Retina (tissue), 1 donor: ENCODE measurements at regions not wholly inside any gene's neighbourhood (a gene's known extent, or its start where the extent isn't known, plus 50 kb on each side); places are given as distances from the start of the nearest gene placed in this dataset.

ENCODE experiments used
- DNase-seq: peaks from one replicate; pipeline ENCODE4 v3.0.0-alpha.2; 2016

DNA sequence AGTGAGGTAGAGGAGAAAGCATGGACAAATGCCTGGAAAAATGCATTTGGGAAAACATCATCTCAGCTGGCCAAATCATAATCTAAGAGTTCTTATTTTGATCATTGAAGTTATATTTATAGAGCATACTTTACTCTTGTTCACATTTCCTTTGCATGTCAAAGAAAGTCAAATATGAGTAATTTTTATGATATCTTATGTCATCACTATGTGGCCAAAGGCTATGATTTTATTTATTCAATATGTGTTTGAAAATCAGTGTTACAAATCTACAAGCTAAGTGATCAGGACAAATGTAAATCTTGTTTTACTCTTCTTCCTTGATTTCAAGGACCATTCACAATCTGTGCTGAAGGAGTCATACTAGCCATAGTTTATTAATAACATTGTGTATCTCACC, 237.2 kb upstream of the DPH6 start:
- DNase-seq = no peak

DNA sequence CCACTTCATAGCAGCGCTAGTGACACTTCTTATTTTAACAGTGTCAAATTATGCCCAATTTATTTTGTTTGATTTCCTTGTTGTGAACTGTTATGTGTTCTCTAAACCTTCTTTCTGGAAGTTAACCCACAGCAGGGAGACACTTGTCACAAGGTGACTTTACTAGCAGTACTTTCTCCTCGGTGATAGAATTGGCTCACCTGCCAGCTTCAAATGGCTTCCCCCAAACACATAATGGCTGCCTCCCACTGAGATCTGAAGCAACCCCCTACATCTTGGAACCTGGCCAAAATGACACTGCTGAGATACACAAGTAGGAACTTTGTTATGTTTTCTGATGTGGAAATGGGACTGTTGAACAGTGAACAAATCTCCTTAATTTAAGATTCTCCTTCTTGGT, 238.8 kb upstream of the DPH6 start:
- peak; percentile 4 for DNase-seq

DNA sequence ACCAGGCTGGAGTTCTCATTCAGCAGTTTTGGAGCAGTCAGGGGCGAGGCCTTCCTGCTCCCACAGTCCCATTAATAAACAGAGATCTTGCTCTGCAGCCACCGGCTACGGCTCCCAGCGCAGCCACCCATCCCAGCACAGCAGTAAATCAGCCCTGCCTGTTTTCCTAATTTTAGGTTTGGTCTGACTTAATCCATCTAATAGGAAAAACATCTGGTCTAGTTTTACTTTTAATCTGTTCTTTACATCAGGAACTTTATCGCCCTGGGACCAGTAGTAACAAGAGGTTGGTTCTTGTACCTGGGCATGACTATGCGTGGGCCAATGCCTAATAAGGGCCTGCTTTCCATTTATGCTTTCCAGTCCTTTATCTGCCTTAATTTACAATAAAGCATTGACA, 264.0 kb upstream of the DPH6 start:
- no peak for DNase-seq

DNA sequence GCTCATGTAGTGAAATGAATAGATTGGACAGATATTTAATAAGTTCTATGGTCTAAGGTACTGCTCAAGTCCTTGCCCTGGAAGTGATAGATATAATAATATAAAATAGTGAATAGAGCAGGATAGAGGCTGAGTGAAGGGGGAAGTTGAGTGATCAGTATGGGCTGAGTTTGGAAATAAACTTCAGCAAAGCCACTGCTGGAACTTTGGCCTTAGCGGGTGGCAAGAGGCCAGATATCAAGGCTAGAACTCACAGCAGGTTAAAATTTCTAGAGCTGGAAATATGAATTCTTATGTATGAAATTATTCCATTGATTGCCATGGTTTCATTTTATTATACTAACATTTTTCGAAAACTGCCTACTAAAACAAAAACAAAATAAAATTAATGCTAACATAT, 267.6 kb upstream of the DPH6 start:
- DNase-seq = no peak

DNA sequence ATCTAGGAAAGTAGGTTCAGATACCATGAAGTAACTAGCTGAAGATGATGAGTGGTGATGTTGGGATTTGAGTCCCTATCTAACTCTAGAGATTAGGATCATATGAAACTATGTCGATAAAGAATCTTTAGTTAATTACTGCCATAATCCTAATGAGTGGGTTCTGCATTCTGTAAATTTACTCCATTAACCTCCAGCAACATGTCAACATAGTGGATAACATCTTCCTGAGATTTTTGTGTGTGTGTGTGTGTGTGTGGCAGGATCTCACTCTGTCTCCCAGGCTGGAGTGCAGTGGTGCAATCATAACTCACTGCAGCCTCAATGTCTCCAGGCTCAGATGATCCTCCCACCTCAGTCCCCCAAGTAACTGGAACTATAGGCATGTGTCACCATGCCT, 272.9 kb upstream of the DPH6 start:
- no peak for DNase-seq

DNA sequence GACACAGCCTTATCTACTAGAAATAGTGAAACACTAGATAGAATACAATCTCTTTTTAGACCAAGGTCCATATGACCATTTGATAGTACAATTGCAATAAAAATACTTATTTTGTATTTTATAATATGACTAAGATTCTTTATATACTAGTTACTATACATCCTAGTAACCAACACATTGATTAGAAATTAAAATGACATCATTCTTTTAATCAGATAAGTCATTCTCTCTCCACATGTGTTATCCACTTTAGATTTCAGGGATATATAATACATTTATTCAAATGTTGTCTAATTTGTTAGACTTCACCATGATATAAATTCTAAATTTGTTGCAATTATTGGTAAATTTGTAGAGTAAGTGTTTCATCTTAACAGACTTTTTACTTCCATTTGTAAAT, 276.2 kb upstream of the DPH6 start:
- no peak for DNase-seq

DNA sequence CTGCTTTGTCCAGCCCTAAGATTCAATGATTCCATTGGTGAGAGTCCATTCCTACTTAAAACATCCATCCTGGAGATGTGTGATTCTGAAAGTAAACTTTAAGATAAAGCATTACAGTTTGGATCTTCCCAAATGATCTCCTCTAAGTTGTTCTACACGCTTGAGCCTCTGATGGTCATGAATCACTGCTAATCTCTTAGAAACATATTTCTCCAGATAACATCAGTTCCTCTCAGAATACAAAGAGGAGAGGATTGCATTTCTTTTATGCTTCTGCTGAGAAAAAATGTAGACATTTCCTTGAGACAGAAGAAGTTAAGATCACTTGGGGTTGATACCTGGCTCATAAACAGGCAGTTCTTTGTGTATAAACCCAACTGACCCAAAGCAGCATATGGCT, 281.2 kb upstream of the DPH6 start:
- no peak for DNase-seq

DNA sequence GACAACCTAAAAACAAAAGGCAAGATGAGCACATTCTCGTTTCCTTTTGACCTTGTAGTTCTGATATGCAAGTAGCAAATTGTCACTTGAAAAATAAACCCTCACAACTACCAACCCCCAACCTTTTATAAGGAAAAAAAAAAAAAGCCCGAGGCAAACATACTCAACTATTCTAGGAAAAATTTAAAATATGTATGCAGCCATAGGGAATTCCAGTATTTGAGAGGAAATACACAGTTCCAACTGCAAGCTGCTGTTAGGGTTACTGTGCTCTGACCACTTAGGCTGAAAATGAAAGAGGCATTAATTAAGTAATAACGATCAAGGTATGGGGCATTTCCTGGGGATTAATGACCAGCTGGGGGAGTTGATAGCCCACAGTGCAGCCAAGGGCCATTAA, 281.9 kb upstream of the DPH6 start:
- DNase-seq = no peak

DNA sequence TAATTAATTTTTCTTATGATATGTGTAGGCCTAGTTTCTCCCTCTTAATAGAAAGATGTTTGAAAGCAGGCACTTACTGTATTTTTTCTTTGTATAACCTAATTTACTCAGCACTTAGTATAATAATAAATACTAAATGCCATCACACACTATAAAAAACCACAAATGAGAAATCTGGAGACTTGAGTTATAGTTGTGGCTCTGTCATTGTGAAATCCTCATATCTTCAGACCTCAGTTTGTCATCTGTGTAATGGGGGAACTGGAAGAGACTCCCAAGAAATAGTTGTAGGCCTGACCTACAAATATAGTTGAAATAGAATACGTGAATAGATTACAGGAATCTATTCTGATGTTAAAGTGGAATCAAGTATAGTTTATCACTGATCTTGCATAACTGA, 287.6 kb upstream of the DPH6 start:
- DNase-seq = no peak

DNA sequence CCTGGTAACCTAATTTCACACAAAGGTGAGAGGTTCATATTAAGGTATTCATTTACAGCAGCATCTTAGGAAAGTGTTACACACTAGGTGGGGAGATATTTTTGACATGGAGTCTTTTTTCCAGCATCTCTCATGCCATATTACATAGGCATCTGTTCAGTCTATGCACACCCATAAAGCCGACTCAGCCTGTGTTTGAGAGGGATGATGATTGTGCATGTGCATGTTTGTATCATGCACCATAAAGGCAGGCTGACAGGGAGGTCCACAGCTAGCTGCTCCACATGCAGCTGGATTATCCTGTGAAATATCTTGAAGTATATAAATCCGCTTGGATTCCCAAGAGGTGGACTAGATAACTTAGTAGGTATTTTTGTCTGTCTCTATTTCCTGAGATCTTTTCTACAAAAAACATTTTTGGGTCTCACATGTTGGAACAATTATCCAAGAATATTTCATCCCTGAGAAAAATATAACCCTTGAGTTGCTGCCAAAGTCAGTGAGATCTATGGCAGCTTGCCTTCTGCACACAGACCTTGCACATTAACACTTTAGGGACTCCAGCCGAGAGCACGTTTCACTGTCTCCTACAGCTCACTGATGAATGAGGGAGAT, 288.4 kb upstream of the DPH6 start:
- DNase-seq = no peak

DNA sequence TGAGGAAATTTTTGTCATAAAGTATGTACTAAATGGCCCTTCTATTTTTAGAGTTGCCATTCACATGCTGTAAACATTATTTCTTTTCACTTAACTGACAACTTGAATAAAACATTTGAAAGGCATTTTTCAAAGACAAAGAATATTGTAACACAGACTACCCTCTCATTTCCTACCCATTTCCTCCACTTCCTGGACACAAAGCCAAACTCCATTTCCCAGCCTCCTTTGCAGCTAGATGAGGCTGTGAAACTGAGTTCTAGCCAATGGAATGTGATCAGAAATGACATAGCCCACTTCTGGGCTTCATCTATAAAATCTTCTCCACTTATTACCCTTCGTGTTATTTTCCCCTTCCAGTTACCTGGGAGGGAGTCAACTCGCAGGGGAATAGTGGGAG, 288.9 kb upstream of the DPH6 start:
- no peak for DNase-seq

DNA sequence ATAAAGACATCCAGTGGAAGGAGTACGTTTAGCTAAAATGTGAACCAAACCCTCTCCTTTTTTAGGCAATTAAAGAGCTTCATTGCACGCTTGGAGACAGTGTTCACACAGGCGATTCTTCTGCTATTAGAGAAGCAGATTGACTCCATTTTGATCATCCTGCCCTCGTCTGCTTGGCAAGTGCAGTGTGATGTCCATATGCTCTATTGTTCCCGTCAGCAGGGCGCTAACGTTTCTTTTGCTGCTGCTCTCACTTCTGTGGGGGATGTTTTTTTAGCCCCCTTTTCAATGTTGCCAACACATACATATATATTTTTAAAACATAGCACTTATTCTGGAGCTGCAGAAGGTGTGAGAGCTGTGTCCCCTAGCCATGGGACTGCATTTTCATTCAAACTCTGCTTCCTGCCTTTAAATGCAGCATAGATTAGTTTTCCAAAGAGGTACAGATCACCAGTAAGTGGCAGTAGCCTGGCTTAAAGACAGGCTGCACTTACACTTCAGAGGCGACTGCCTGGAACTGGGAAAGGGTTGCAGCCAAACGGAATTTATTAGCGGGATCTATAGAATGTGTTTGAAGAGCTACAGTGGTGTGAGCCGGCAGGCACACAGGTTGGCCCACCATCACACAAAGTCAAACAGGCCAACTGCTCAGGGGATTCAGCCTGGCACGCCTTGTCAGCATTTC, 292.6 kb upstream of the DPH6 start:
- peak; percentile 15 for DNase-seq

DNA sequence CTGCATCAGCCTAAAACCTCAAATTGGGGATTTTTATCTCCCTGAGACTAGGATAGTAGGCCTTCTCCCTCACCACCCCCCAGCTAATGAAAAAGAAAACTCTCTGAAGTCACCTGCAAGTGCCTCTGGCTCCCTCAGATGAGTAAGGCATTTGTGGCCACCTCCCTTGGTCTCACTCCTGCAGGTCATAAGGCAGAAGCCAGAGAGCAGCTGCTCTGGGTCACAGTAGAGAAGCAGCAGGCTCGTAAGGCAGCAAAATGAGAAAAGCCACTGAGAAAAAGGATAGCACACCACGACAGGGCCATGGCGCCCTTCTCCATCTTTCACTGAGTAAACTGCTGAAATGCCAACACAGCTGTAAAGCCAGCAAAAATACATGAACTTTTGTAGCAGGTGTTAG, 296.7 kb upstream of the DPH6 start:
- DNase-seq = no peak

DNA sequence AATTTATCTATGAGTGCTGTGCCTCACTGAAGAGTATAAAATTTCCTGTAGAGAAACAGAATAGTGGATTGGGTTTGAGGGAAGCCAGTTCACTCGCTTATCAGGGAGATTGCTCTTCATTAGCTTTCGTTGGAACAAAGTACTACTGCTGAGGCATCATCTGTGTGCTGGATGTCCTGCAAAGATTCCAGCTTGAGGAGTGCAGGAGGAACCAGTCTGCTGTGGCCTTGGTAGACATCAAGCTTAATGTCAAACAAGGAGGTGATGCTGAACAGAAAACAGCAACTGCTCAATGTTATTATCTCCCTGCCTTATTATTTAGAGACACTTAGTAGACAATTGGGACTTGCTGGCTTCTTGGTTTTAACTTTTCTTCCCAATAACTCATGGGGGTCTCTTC, 297.5 kb upstream of the DPH6 start:
- no peak for DNase-seq

DNA sequence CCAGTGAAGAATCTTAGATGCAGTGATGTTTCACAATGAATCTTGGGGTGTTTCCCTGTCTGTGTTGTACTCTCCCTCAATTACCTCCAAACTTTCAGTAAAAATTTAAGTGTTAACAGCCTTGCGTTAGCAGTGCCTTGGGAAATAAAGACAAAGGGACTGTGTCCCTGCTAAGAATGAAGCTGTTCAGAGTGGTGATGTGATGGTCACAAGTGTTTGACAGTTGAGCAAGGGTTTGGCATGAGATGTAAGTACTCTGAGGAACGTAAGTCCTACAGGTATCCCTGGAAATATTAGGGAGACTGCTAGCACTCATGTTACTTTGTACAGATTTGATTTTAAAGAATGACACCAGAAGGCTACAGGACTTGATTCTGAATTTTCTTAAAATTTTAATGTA, 304.3 kb upstream of the DPH6 start:
- no peak for DNase-seq

DNA sequence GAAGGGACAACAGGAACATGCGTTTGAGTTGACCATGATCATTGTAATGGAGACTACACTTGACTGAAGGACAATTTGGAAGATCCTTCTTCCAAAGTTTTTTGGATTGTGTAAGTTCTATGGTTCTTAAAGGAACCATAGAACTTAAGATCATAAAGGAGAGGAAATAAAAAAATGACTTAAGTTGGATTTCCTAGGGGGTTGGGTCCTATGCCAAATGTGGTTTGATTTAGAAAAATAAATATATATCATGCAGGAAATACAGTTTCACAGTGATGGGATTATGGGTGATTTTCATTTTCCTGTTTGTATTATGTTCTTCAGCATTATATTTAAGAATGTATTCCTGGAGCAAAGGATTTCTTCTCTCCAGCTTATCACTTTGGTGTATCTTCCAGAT, 305.5 kb upstream of the DPH6 start:
- no peak for DNase-seq

DNA sequence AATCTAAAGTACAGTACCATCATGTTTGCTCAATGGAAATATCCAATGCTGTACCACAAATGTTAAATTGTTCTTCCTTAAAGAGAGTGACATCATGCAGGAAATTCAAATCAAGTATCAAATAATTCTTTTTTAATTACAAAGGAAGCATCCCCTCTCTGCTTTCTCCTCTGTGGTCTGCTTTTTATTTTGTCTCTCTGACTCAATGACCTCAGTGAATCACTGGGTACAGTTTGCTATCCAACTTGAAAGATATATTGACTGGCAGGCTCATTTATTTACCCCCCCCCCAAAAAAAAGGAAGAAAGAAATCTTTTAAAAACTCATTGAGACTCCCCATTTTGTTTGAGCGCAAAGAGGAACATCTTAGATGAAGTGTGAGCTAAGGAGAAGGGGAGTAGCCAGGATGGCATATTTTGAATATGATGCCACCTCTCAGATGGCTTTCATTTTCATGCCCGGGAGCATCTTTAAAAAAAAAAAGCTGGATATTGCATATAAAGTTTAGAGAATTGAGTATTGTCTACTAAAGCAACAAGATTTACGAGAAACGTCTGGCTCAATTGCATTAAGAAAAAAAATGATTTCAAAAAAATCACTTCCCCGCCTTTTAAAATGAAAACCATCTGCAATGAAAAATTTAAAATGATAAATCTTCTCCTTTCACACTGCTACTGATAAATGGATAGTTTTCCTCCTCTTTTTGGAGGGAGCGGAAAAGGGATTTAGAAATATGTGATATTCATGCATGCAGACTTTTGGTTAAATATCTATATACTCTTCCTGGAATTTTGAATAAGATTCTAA, 307.1 kb upstream of the DPH6 start:
- DNase-seq = no peak

DNA sequence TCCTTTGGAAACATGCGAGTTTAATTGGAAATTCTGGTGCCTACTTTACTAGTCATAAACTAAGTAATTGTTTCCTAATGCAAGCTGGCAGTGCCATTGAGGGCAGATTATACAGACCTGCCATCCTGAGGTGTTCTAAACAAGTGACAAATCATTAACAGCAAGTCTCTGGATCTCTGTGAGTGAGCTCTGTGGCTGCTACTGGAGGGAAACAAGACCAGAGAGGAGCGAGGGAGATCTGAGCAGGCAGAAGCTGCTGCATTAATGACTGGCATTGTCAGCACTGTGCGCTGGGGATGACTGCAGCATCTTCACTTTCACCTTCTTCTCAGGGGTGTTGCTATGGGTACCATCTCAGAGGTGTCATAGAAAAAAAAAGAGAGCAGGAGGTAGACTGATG, 308.4 kb upstream of the DPH6 start:
- DNase-seq = peak; percentile 66

DNA sequence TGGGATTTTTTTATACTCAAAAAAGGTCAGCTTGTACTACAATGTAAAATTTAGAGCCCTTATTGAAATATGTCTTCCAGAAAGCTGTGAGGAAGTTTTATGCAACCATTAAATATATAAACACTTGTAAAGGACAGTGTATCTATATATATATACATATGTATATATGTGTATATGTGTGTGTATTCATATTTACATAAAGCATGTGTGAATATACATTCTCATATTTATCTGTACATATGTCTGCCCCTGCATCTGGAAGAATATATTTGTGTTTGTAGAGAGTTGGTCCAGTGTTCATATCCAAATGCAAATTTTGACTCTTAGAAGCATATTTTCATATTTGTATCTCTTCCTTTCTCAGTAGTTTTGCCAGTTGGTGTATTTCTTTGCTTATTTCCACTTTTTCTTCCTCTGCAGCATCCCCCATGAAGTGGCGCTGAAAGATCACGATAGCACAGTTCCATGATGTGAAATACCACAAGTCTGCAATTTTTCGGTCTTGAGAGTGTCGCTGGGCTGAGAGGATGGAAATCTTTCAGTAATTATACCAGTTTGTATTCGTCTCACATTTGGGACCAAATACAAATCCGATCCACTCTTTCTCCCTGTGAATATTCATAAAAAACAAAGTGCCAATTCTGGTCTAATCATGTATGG, 311.7 kb upstream of the DPH6 start:
- no peak for DNase-seq

DNA sequence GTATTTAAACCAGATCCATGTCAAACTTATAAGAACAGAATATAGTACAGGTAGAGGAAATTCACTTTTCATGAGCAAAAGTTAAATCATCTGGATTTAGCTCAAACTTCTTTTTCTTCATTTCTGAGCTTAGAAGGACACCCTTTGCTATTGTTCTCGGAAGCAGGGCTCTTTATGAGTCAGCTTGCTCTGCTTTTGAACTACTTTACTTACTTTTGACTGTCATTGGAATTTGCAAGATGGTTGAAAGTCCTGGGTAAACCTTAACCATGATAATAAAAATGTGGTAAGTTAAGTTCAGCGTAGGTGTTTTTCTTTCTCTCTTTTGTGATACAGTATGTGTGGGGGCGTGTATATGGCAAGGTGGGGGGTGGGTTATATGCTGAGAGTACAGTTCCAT, 312.7 kb upstream of the DPH6 start:
- DNase-seq = no peak

DNA sequence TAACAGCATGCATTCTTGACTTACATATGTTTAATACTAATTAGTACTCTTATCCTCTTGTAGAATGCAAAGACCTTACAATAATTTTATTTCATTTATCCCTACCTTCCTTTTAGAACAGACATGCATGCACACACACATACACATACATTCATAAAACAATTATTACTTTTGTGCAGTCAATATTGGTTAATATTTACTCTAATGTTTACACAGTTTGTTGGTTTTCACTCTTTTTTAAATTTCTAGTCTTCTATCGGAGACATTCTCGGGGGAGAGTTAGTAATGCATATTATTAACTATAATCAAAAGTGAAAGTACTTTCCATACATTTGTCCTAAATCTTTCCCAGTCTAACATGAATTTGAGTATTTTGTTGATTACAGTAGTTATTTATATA, 317.7 kb upstream of the DPH6 start:
- DNase-seq = no peak

DNA sequence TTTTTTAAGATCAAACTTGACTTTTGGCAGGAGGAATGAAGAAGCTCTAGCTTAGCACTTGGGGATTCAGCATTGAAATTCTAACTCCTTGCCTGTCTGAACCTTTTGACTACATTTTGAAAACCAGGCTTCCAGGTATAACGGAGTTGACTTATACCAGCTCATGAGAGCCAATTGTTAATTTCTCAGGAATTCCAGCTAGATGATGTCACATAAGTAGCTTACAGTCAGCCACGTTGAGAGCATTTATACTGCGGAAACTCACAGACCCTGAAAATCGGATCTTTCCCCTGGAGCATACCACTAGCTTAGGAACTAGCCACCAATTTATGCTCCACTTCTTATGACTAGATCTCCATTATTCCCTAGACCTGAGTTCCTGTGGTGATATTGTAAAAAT, 321.4 kb upstream of the DPH6 start:
- DNase-seq = no peak

DNA sequence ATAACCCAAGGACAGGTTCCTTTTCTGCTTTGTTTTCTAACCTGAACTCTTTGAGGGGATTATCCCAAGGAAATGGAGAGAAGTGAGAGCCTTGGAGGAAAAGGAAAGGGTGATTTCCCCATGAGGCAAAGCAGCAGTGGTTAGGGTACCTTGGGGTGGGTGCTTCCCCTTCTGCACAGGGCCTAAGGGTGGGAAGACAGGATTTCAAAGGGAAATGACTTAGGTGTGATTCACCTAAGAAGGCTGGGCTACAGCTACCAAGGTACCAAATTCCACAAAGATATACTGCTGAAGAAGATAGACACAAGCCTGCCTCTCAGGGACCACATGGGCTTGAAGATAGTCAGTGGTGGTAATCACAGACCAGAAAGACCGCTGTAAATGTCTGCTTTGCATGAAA, 325.3 kb upstream of the DPH6 start:
- DNase-seq = no peak

DNA sequence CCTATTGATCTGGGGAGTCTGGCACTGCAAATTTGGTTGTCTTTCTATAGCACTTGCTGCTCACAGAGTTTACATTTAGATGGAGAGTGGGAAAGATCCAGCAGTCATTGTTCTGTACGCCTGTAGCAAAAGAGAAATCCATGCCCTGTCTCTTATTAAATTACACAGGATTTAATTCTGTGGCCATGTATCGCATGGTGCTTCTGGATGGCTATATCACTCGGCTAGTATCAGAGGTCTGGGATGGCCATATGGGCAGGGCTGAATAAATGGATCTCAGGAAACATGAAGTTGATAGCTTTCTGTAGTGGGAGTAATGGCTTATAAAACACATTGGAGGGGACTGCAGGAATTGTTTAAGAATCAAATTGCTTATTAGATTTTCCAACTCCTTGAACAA, 325.8 kb upstream of the DPH6 start:
- no peak for DNase-seq
